HL-60 (cell line): ENCODE measurements at regions not wholly inside any gene's neighbourhood (a gene's known extent, or its start where the extent isn't known, plus 50 kb on each side); places are given as distances from the start of the nearest gene placed in this dataset.

Experiments
- DNase-seq, 2 experiments: peaks; one replicate each; pipeline ENCODE4 v3.0.0-alpha.2; 2010 to 2020; ENCODE audit warnings: low read depth in 1 of 2, low spot score in 1 of 2
- H3K27ac ChIP-seq: fragments of 250-450 bp; sonication (Bioruptor Pico); replicated peaks from 2 replicates; pipeline ENCODE4 v1.5.1; 2020; ENCODE audit warnings: mild to moderate bottlenecking, moderate library complexity
- H3K27me3 ChIP-seq: fragments of 250-450 bp; sonication (Bioruptor Pico); 2 replicates; pipeline ENCODE4 v1.5.1; 2021; ENCODE audit warnings: mild to moderate bottlenecking, moderate library complexity; ENCODE audit not compliant: insufficient read depth, poor library complexity, severe bottlenecking
- H3K4me3 ChIP-seq: replicated peaks from 2 replicates; pipeline ENCODE4 v1.5.1; 2011; ENCODE audit warnings: mild to moderate bottlenecking, control low read depth, low read length; ENCODE audit not compliant: insufficient read depth
- CTCF ChIP-seq: IDR thresholded peaks from one replicate; pipeline ENCODE4 v1.5.1; 2011; ENCODE audit warnings: low read length, control low read depth, inconsistent platforms; ENCODE audit not compliant: insufficient read depth
- GABPA ChIP-seq: IDR thresholded peaks from 2 replicates; pipeline ENCODE4 v1.6.1; 2012; ENCODE audit warnings: low read depth
- POLR2AphosphoS5 ChIP-seq: IDR thresholded peaks from 2 replicates; pipeline ENCODE4 v1.6.1; 2012; ENCODE audit warnings: low read depth
- SPI1 ChIP-seq: IDR thresholded peaks from 2 replicates; pipeline ENCODE4 v1.6.1; 2012; ENCODE audit warnings: low read depth, mild to moderate bottlenecking, borderline replicate concordance
- TF ChIP-seq, protein P1 (sequence below): IDR thresholded peaks from 2 replicates; pipeline ENCODE4 v1.6.1; 2012; ENCODE audit warnings: low read depth; ENCODE audit not compliant: insufficient replicate concordance

- no peak for TF ChIP-seq CTCF
- no peak for TF ChIP-seq POLR2AphosphoS5
- no peak for TF ChIP-seq SPI1
- no peak for TF ChIP-seq GABPA
- TF ChIP-seq, protein P1, sequence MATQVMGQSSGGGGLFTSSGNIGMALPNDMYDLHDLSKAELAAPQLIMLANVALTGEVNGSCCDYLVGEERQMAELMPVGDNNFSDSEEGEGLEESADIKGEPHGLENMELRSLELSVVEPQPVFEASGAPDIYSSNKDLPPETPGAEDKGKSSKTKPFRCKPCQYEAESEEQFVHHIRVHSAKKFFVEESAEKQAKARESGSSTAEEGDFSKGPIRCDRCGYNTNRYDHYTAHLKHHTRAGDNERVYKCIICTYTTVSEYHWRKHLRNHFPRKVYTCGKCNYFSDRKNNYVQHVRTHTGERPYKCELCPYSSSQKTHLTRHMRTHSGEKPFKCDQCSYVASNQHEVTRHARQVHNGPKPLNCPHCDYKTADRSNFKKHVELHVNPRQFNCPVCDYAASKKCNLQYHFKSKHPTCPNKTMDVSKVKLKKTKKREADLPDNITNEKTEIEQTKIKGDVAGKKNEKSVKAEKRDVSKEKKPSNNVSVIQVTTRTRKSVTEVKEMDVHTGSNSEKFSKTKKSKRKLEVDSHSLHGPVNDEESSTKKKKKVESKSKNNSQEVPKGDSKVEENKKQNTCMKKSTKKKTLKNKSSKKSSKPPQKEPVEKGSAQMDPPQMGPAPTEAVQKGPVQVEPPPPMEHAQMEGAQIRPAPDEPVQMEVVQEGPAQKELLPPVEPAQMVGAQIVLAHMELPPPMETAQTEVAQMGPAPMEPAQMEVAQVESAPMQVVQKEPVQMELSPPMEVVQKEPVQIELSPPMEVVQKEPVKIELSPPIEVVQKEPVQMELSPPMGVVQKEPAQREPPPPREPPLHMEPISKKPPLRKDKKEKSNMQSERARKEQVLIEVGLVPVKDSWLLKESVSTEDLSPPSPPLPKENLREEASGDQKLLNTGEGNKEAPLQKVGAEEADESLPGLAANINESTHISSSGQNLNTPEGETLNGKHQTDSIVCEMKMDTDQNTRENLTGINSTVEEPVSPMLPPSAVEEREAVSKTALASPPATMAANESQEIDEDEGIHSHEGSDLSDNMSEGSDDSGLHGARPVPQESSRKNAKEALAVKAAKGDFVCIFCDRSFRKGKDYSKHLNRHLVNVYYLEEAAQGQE: no peak
- no peak for DNase-seq
- no peak overlapping the region for H3K27ac ChIP-seq
- H3K4me3 ChIP-seq: no peak overlapping the region
- H3K27me3 ChIP-seq: peaks cover 4% of the 10 kb centered on the region
Observed at GRCh38 chr2:219739866-219740440, 112.5 kb downstream of the SLC4A3 start.

GRCh38 chr2:219743548-219743947, 116.1 kb downstream of the SLC4A3 start:
- Histone ChIP-seq H3K27ac (no peak overlapping the region), H3K27me3 (peaks cover 6% of the 10 kb centered on the region), H3K4me3 (no peak overlapping the region)
- TF ChIP-seq, protein P1: no peak
- TF ChIP-seq CTCF: no peak
- no peak for TF ChIP-seq GABPA
- TF ChIP-seq POLR2AphosphoS5: no peak
- TF ChIP-seq SPI1: no peak
- DNase-seq: no peak

DNA sequence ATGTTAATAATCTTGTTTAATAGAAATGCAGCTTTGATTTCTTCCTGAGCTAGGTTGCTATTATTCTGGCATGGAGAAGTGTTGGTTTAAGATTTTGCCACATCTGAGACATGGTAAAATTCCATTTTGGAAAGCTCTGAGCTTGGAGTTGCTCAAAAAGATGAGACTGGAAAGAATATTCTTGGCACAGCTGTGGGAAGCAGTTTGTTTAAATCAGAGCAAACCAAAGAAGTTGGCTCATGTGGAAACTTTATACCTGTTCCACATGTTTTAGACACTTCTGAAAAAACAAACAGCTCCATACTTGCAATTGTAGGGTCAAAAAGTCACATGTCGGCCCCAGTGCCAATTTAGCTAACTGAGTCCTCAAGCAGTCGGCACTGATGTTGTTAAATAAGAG, 116.6 kb downstream of the SLC4A3 start:
- H3K27ac ChIP-seq: no peak overlapping the region
- H3K27me3 ChIP-seq: peaks cover 6% of the 10 kb centered on the region
- TF ChIP-seq CTCF: no peak
- TF ChIP-seq POLR2AphosphoS5: no peak
- no peak for TF ChIP-seq GABPA
- TF ChIP-seq, protein P1: no peak
- no peak for TF ChIP-seq SPI1
- DNase-seq: no peak
- no peak overlapping the region for H3K4me3 ChIP-seq
